Heart left ventricle (tissue), 13 donors: ENCODE measurements at regions not wholly inside any gene's neighbourhood (a gene's known extent, or its start where the extent isn't known, plus 50 kb on each side); places are given as distances from the start of the nearest gene placed in this dataset.

Source experiments
- POLR2A ChIP-seq, 2 donors: fragments of 450-650 bp; IDR thresholded peaks; one replicate each; pipeline ENCODE4 v1.6.1; 2017; ENCODE audit warnings: antibody characterized with exemption in 2 of 2, mild to moderate bottlenecking in 2 of 2, moderate library complexity in 2 of 2
- TF ChIP-seq, protein P1 (sequence below), 12 donors: fragments of 200-600 bp; sonication (generic) in 4 of 12; IDR thresholded peaks; one replicate each; pipeline versions ENCODE4 v1.5.0 to v1.8.0; 2018 to 2022; ENCODE audit warnings: antibody characterized with exemption in 12 of 12, mild to moderate bottlenecking in 5 of 12
- donor health status: ischemic (EF 13 %, LVEDD 7.1; RV severe dilation, severe dysfunction).
- donor health status: DM: no; HTN: yes; CAD: no.
- donor health status: DM: no; HTN: no; CAD: no.
- donor health status: ischemic (EF 25% LVEDD 6.9; RV normal size, moderate dysfunction).
- donor health status: ischemic (EF 25% LVEDD 5.7; RV mildly dilated, moderate dysfunction).
- donor health status: ischemic (EF 35%, LVEDD 5.7; RV mildly dilated, moderate dysfunction).
- donor health status: nonischemic (EF 11% LVEDD 7.7; RV severe dilation, severe dysfunction).
- donor health status: DM: yes; HTN: yes; CAD: no.
- donor health status: PGD.
- donor health status: ischemic (EF 29% LVEDD 5.4; RV normal size, mild dysfunction).
- donor health status: nonischemic (EF 23%, LVEDD 6.1; RV moderate dilation, normal function).

DNA sequence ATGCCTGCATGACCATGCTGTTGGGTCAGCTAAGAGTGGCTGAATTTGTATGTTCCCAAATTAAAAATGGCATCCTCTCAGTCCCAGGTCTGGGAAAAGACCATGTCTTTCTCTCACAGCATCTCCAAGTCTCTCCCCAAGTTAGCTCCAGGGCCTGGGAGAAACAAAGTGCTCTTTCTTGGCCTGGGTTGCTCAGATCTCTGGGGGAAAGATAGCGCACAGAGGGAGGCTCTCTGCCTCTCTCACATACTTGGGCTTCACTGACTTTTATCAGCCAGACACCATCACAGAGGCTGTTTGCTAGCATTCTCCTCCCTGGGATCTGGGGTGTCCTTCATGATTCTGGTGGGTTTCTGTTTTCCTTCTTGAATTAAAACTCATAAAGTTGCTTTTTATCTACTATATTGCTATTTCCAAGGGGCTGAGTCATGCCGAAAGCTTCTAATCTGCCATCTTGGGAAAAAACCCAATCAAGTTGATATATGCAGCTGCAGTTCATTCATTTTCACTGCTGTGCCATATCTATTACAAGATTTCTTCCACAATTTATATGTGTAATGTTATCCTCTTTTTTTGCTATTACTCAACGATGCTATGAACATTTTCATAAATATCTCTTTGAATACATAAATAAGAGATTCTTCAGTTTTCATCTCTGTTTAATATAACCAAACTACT, 190.2 kb downstream of the MOXD1 start:
- no peak for TF ChIP-seq POLR2A (IDR thresholded peaks at IDR 0.05)
- TF ChIP-seq, protein P1, sequence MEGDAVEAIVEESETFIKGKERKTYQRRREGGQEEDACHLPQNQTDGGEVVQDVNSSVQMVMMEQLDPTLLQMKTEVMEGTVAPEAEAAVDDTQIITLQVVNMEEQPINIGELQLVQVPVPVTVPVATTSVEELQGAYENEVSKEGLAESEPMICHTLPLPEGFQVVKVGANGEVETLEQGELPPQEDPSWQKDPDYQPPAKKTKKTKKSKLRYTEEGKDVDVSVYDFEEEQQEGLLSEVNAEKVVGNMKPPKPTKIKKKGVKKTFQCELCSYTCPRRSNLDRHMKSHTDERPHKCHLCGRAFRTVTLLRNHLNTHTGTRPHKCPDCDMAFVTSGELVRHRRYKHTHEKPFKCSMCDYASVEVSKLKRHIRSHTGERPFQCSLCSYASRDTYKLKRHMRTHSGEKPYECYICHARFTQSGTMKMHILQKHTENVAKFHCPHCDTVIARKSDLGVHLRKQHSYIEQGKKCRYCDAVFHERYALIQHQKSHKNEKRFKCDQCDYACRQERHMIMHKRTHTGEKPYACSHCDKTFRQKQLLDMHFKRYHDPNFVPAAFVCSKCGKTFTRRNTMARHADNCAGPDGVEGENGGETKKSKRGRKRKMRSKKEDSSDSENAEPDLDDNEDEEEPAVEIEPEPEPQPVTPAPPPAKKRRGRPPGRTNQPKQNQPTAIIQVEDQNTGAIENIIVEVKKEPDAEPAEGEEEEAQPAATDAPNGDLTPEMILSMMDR (IDR thresholded peaks at IDR 0.05): no peak
